Dendritic cell treated with granulocyte-macrophage colony-stimulating factor and Interleukin-4, amounts not matched to agents 40 ng/mL and 50 ng/mL, for 4 days (primary cell): ENCODE measurements at regions not wholly inside any gene's neighbourhood (a gene's known extent, or its start where the extent isn't known, plus 50 kb on each side); places are given as distances from the start of the nearest gene placed in this dataset.

Experiments
- H3K27ac Mint-ChIP-seq: one replicate; pipeline ENCODE4 v1.8.0; 2022; ENCODE audit warnings: mild to moderate bottlenecking, mixed read lengths
- H3K27me3 Mint-ChIP-seq: one replicate; pipeline ENCODE4 v1.8.0; 2022; ENCODE audit warnings: mild to moderate bottlenecking, mixed read lengths
- H3K36me3 Mint-ChIP-seq: one replicate; pipeline ENCODE4 v1.8.0; 2022; ENCODE audit warnings: low read depth, mixed read lengths
- H3K4me1 Mint-ChIP-seq: one replicate; pipeline ENCODE4 v1.8.0; 2022; ENCODE audit warnings: low read depth, mixed read lengths
- H3K4me3 Mint-ChIP-seq: one replicate; pipeline ENCODE4 v1.8.0; 2022; ENCODE audit warnings: mild to moderate bottlenecking, moderate library complexity, mixed read lengths
- H3K9me3 Mint-ChIP-seq: one replicate; pipeline ENCODE4 v1.8.0; 2022; ENCODE audit warnings: mixed read lengths
- intact Hi-C: fragments of 100-400 bp; cut with micrococcal nuclease; formaldehyde crosslinking; loops from one replicate; pipeline ENCODE4 v1.15.0; 2022

DNA sequence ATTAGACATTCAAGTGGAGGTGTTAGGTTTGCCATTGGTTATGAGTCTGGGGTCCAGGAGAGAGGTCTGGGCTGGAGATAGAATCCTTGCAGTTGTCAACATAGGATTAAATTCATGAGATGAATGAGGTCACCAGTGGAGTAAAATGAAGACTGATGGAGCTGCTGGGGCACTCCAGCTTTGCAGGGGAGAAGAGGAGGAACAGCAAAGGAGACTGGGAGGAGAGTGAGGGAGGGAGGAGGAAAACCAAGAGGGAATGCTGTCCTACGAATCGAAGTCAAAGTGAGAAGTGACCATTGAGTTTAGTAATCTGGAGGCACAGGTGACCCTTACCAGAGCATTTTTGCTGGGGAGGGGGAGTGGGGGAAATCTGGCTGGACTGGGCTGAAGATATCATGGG is 178.2 kb upstream of the NR3C1 start:
- Mint-ChIP-seq H3K4me3 (no peak overlapping the region), H3K27me3 (peaks cover 2% of the 10 kb centered on the region), H3K36me3 (no peaks in the 10 kb centered on the region), H3K4me1 (peaks cover 23% of the 10 kb centered on the region), H3K27ac (no peak overlapping the region), H3K9me3 (no peaks in the 10 kb centered on the region)
- intact Hi-C loops: no loop called here

GRCh38 chr5:143581147-143581546 is 177.7 kb upstream of the NR3C1 start:
- no peak overlapping the region for H3K4me3 Mint-ChIP-seq
- no peak overlapping the region for H3K27ac Mint-ChIP-seq
- peaks cover 3% of the 10 kb centered on the region for H3K27me3 Mint-ChIP-seq
- no peaks in the 10 kb centered on the region for H3K9me3 Mint-ChIP-seq
- no peaks in the 10 kb centered on the region for H3K36me3 Mint-ChIP-seq
- intact Hi-C loops: no loop called here
- peaks cover 19% of the 10 kb centered on the region for H3K4me1 Mint-ChIP-seq

GRCh38 chr5:143576711-143577484 is 173.4 kb upstream of the NR3C1 start:
- intact Hi-C loops: no loop called here
- Mint-ChIP-seq H3K27ac (no peak overlapping the region), H3K27me3 (peaks cover 8% of the 10 kb centered on the region), H3K9me3 (no peaks in the 10 kb centered on the region), H3K36me3 (no peaks in the 10 kb centered on the region), H3K4me1 (peaks cover 32% of the 10 kb centered on the region), H3K4me3 (no peak overlapping the region)

DNA sequence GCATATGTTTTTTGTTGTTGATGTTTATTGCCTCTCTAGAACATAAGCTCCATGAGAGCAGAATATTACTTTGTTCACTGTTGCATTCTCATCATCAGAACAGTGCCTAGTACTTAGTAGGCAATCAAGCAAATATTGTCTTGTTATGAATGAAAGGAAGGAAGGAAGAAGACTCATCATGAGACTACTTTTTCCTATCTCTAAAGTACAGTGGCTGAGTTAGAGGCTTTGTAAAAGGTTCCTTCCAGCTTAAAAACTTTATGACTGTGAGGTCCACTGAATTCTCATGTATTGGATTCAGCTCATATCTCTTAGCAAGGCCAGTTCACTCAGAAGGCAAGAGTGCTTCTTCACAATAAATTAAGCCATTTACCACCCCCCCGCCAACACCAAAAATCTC is 171.8 kb upstream of the NR3C1 start:
- Mint-ChIP-seq H3K4me1 (peaks cover 42% of the 10 kb centered on the region), H3K4me3 (no peak overlapping the region), H3K27ac (peak overlapping the region; percentile 36), H3K27me3 (peaks cover 7% of the 10 kb centered on the region), H3K9me3 (no peaks in the 10 kb centered on the region), H3K36me3 (no peaks in the 10 kb centered on the region)
- intact Hi-C loops: no loop called here

DNA sequence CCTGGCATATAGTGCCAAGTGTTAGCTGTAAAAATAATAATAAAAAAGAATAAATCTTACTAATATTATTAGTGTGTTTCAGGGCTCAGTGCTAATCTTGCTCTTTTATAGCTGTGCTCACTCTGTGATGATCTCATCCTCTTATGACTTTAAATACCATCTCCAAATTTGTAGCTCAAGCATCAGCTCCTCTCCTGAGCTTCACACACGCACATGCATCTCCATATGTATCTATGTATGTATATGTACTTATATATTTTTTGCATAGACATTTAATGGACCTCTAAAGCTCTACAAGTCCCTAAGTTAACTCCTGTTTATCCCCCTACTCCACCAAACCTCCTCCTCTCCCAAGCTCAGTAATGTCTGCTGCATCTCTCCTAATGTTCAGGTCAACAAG is 170.8 kb upstream of the NR3C1 start:
- peaks cover 47% of the 10 kb centered on the region for H3K4me1 Mint-ChIP-seq
- intact Hi-C loops: no loop called here
- no peak overlapping the region for H3K4me3 Mint-ChIP-seq
- H3K36me3 Mint-ChIP-seq: no peaks in the 10 kb centered on the region
- peak overlapping the region; percentile 36 for H3K27ac Mint-ChIP-seq
- no peaks in the 10 kb centered on the region for H3K9me3 Mint-ChIP-seq
- H3K27me3 Mint-ChIP-seq: peaks cover 7% of the 10 kb centered on the region

- Mint-ChIP-seq H3K9me3 (no peaks in the 10 kb centered on the region), H3K4me3 (no peak overlapping the region), H3K27ac (peak overlapping the region; percentile 83), H3K27me3 (peaks cover 11% of the 10 kb centered on the region), H3K36me3 (no peaks in the 10 kb centered on the region), H3K4me1 (peaks cover 52% of the 10 kb centered on the region)
- intact Hi-C loops: no loop called here
Observed at GRCh38 chr5:143573568-143574170, 170.2 kb upstream of the NR3C1 start.

GRCh38 chr5:143572671-143573070 is 169.2 kb upstream of the NR3C1 start:
- no peaks in the 10 kb centered on the region for H3K9me3 Mint-ChIP-seq
- peaks cover 54% of the 10 kb centered on the region for H3K4me1 Mint-ChIP-seq
- intact Hi-C loops: no loop called here
- peak overlapping the region; percentile 83 for H3K27ac Mint-ChIP-seq
- no peak overlapping the region for H3K4me3 Mint-ChIP-seq
- H3K36me3 Mint-ChIP-seq: no peaks in the 10 kb centered on the region
- peaks cover 11% of the 10 kb centered on the region for H3K27me3 Mint-ChIP-seq

GRCh38 chr5:143571642-143572624 is 168.4 kb upstream of the NR3C1 start:
- Mint-ChIP-seq H3K27me3 (peaks cover 11% of the 10 kb centered on the region), H3K36me3 (no peaks in the 10 kb centered on the region), H3K4me1 (peaks cover 61% of the 10 kb centered on the region), H3K27ac (no peak overlapping the region), H3K4me3 (no peak overlapping the region), H3K9me3 (no peaks in the 10 kb centered on the region)
- intact Hi-C loops: no loop called here

- H3K27me3 Mint-ChIP-seq: peaks cover 10% of the 10 kb centered on the region
- no peaks in the 10 kb centered on the region for H3K36me3 Mint-ChIP-seq
- H3K4me1 Mint-ChIP-seq: peaks cover 65% of the 10 kb centered on the region
- intact Hi-C loops: no loop called here
- H3K27ac Mint-ChIP-seq: peak overlapping the region; percentile 5
- H3K9me3 Mint-ChIP-seq: no peaks in the 10 kb centered on the region
- H3K4me3 Mint-ChIP-seq: no peak overlapping the region
Observed at GRCh38 chr5:143570989-143571388, 167.5 kb upstream of the NR3C1 start.

DNA sequence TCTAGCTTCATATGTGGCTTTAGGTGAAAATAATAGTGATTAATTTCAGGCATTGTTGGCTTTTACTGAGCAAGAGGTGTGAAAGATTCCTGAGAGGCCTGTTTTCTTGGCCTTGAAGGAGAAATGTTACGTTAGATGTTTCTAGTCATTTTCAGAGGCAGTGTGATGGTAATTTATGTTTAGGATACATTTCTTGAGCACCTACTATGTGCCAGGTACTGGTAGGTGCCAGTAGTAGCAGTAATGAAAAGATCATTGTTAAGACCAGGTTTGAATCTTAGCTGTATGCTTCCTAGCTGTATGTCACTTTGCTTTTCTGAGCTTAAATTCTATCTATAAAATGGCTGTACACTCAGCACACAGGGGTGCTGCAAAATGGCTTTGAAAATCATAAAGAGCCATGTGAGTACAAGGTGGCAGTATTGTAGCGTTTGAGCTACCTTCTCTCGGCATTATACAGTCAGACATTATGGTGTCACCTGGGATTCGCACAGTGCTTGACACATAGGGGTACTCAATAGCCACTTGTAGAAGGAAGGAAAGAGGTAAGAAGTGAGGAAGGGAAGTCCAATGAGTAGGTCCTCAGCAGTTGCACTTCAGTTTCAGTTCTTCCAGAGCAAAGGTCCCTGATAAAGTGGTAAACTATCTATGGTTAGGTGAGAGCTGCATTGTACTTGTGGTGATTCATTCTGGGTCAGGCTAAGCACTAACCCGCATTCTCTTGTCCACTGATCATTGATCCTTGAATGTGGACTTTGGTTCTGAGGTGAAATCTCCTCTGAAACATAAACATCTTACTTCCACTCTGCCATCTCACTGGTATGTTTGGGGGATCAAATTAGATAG is 166.5 kb upstream of the NR3C1 start:
- peaks cover 55% of the 10 kb centered on the region for H3K4me1 Mint-ChIP-seq
- H3K4me3 Mint-ChIP-seq: no peak overlapping the region
- peaks cover 6% of the 10 kb centered on the region for H3K27me3 Mint-ChIP-seq
- H3K36me3 Mint-ChIP-seq: no peaks in the 10 kb centered on the region
- H3K27ac Mint-ChIP-seq: peak overlapping the region; percentile 5
- no peaks in the 10 kb centered on the region for H3K9me3 Mint-ChIP-seq
- intact Hi-C loops: loop anchor here (10.0 kb wide), 1 partner anchor 165 kb away; the partner anchor contains the start of gene NR3C1

GRCh38 chr5:143569213-143569701 is 165.8 kb upstream of the NR3C1 start:
- Mint-ChIP-seq H3K27ac (no peak overlapping the region), H3K36me3 (no peaks in the 10 kb centered on the region), H3K4me3 (no peak overlapping the region), H3K27me3 (peaks cover 6% of the 10 kb centered on the region), H3K9me3 (no peaks in the 10 kb centered on the region), H3K4me1 (peaks cover 48% of the 10 kb centered on the region)
- intact Hi-C loops: loop anchor here (10.0 kb wide), 1 partner anchor 164 kb away; the partner anchor contains the start of gene NR3C1

DNA sequence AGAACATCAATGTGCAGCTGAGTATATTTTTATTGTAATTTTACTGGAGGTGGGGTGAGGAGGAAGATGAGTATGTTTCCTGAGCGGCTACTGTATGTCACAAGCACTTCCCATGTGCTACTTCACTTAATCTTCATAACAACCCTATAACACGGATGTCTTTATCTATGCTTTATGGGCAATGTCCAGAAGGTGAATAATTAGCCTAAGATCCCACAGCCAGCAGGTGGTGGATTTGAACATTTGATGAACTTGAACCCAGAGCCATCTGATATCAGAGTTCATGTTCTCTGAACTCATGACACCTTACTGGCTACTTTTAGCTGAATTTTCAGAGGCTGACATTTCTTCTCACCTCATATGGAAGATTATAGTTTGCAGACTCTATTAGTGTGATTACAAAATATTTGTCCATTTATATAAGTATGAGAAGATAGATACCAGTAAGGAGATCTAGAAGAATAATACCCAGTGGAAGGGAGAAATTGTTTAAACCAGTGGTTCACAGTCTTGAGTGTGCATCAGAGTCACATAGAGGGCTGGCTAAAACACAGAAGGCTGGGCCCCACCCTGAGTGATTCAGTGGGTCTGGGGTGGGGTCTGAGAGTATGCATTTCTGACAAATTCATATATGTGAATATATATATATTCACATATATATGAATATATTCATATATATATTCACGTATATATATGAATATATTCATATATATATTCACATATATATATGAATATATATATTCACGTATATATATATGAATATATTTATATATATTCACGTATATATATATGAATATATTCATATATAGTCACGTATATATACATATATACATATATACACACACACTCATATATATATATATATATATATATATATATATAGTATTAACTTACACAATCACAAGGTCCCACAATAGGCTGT is 164.4 kb upstream of the NR3C1 start:
- intact Hi-C loops: loop anchor here (10.0 kb wide), 1 partner anchor 163 kb away; the partner anchor contains the start of gene NR3C1
- no peak overlapping the region for H3K27ac Mint-ChIP-seq
- H3K4me1 Mint-ChIP-seq: peaks cover 40% of the 10 kb centered on the region
- H3K4me3 Mint-ChIP-seq: no peak overlapping the region
- no peaks in the 10 kb centered on the region for H3K36me3 Mint-ChIP-seq
- peaks cover 6% of the 10 kb centered on the region for H3K27me3 Mint-ChIP-seq
- H3K9me3 Mint-ChIP-seq: no peaks in the 10 kb centered on the region
